Left lung (tissue), 4 donors: ENCODE measurements at regions not wholly inside any gene's neighbourhood (a gene's known extent, or its start where the extent isn't known, plus 50 kb on each side); places are given as distances from the start of the nearest gene placed in this dataset.

Experiments
- ATAC-seq: fragments of 200-7000 bp; cut with Tn5 transposase; one replicate; pipeline ENCODE4 v1.9.1; 2020; ENCODE audit warnings: moderate library complexity
- DNase-seq, 4 donors: peaks; one replicate each; pipeline ENCODE4 v3.0.0-alpha.2; 2013 to 2020
- H3K27ac ChIP-seq, 2 donors: fragments of 200-600 bp; sonication (generic) in 1 of 2; one replicate each; pipeline versions ENCODE4 v1.5.0 to v1.8.0; 2020 to 2021
- H3K27me3 ChIP-seq, 2 donors: fragments of 200-600 bp; sonication (generic) in 1 of 2; one replicate each; pipeline versions ENCODE4 v1.5.0 to v1.8.0; 2020 to 2021
- H3K36me3 ChIP-seq, 2 donors: fragments of 200-600 bp; sonication (generic) in 1 of 2; one replicate each; pipeline versions ENCODE4 v1.5.0 to v1.8.0; 2020 to 2021
- H3K4me1 ChIP-seq, 2 donors: fragments of 200-600 bp; one replicate each; pipeline ENCODE4 v1.8.0; 2021
- H3K4me3 ChIP-seq, 2 donors: fragments of 200-600 bp; sonication (generic) in 1 of 2; one replicate each; pipeline versions ENCODE4 v1.5.0 to v1.8.0; 2020 to 2021; ENCODE audit warnings: mild to moderate bottlenecking in 1 of 2
- H3K9me3 ChIP-seq, 2 donors: fragments of 200-600 bp; sonication (generic) in 1 of 2; one replicate each; pipeline versions ENCODE4 v1.5.0 to v1.8.0; 2020 to 2021
- CTCF ChIP-seq, 2 donors: fragments of 200-600 bp; sonication (generic) in 1 of 2; IDR thresholded peaks; one replicate each; pipeline versions ENCODE4 v1.5.0 to v1.8.0; 2021; ENCODE audit warnings: antibody characterized with exemption in 2 of 2
- intact Hi-C, 2 donors: fragments of 100-400 bp; cut with DNase I; formaldehyde crosslinking; loops; one replicate each; pipeline versions ENCODE4 v1.11.2 to v1.14.2; 2022
- donor health status: DM: no; HTN: yes; CAD: no.
- donor health status: DM: no; HTN: no; CAD: no.

- H3K27ac ChIP-seq: no peak overlapping the region
- H3K4me3 ChIP-seq: no peak overlapping the region
- no peaks in the 10 kb centered on the region for H3K4me1 ChIP-seq
- H3K36me3 ChIP-seq: no peaks in the 10 kb centered on the region
- H3K27me3 ChIP-seq: no peaks in the 10 kb centered on the region
- H3K9me3 ChIP-seq: peaks cover 0 to 5% of the 10 kb centered on the region in 2 donors
- ATAC-seq: no peak
- TF ChIP-seq CTCF (IDR thresholded peaks at IDR 0.05): no peak
- peak in 1 of 4 donors; percentile 34 for DNase-seq
- intact Hi-C loops: no loop called here
Observed at GRCh38 chr2:78677774-78678173, 347.7 kb upstream of the REG3G start.

GRCh38 chr2:78681386-78681785 is 344.1 kb upstream of the REG3G start:
- Histone ChIP-seq H3K27ac (no peak overlapping the region), H3K4me1 (no peaks in the 10 kb centered on the region), H3K27me3 (no peaks in the 10 kb centered on the region), H3K36me3 (no peaks in the 10 kb centered on the region), H3K4me3 (no peak overlapping the region), H3K9me3 (peaks cover 5 to 12% of the 10 kb centered on the region in 2 donors)
- TF ChIP-seq CTCF (IDR thresholded peaks at IDR 0.05): no peak
- intact Hi-C loops: no loop called here
- DNase-seq (no peak), ATAC-seq (no peak)

DNA sequence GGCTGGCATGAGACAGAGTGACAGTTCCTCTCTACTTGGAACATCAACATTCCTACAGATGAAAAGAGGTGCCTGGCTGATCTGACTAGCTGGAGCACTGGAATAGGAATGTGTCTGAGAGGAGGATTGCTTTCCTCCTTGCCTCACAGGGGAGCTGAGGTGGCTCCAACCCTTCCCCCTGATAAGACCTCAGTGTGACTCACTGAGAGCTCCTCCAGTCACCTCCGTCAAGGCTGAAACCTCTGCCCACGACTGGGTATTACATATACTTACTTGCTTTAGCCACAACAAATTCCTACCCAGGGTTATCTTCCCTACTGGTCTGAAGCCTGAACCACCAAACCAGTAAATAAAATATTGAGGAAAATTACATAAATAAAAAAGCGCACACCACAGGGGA is 342.7 kb upstream of the REG3G start:
- no peaks in the 10 kb centered on the region for H3K4me1 ChIP-seq
- no peaks in the 10 kb centered on the region for H3K36me3 ChIP-seq
- ATAC-seq (no peak), DNase-seq (no peak)
- peaks cover 5 to 12% of the 10 kb centered on the region in 2 donors for H3K9me3 ChIP-seq
- intact Hi-C loops: no loop called here
- H3K27me3 ChIP-seq: no peaks in the 10 kb centered on the region
- H3K4me3 ChIP-seq: no peak overlapping the region
- H3K27ac ChIP-seq: no peak overlapping the region
- TF ChIP-seq CTCF (IDR thresholded peaks at IDR 0.05): no peak

DNA sequence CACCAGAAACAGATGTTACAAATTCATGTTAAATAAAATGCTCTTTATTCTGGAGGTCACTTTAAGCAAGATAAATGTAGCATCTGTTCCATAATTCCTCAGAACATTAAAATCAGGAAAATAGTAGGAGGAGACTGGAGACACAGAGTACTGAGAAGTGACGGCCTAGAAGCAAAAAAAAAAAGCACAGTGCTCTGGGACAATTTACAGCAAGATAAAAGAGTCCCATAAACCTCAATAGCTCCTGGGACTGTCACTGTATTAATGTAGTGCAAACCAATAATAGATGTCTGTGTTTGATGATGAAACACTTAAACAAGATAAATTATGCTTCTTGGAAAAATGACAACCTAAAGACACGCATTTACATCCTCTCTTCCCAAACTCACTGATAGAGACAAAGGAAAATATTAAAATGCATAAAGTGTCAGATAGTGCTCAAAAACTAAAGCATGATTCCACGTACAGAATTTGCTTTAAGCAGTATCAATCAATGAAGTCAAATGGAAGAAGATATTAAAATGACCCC is 338.8 kb upstream of the REG3G start:
- Histone ChIP-seq H3K27ac (no peak overlapping the region), H3K4me3 (no peak overlapping the region), H3K36me3 (no peaks in the 10 kb centered on the region), H3K27me3 (no peaks in the 10 kb centered on the region), H3K9me3 (peaks cover 5 to 12% of the 10 kb centered on the region in 2 donors), H3K4me1 (no peaks in the 10 kb centered on the region)
- no peak for TF ChIP-seq CTCF (IDR thresholded peaks at IDR 0.05)
- ATAC-seq (no peak), DNase-seq (no peak)
- intact Hi-C loops: no loop called here

DNA sequence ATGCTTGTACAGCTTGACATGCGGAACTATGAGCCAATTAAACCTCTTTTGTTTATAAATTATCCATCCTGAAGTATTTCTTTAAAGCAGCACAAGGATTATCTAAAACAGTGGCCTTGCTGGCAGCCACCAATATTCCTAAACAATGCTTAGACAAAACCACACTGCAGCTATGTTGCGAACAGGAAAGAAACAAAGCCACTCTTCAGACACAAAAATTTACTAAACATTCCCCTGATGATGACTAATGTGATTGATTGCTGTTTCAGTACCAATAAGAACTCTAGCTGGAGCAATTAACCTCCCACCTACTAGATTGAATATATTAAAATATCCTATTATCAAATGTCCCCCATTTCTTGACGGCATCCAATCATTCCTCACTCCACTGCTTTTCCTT is 325.8 kb upstream of the REG3G start:
- no peak for DNase-seq
- no peak for ATAC-seq
- peaks cover 0 to 2% of the 10 kb centered on the region in 2 donors for H3K9me3 ChIP-seq
- intact Hi-C loops: no loop called here
- no peaks in the 10 kb centered on the region for H3K36me3 ChIP-seq
- no peaks in the 10 kb centered on the region for H3K4me1 ChIP-seq
- TF ChIP-seq CTCF (IDR thresholded peaks at IDR 0.05): no peak
- H3K27ac ChIP-seq: no peak overlapping the region
- H3K27me3 ChIP-seq: no peaks in the 10 kb centered on the region
- H3K4me3 ChIP-seq: no peak overlapping the region
